Loucy (cell line): ENCODE measurements at regions not wholly inside any gene's neighbourhood (a gene's known extent, or its start where the extent isn't known, plus 50 kb on each side); places are given as distances from the start of the nearest gene placed in this dataset.

Source experiments
- EZH2phosphoT487 ChIP-seq: fragments of 200-600 bp; IDR thresholded peaks from 2 replicates; pipeline ENCODE4 v1.6.1; 2018; ENCODE audit warnings: antibody characterized with exemption, mild to moderate bottlenecking, moderate library complexity, borderline replicate concordance
- TF ChIP-seq, protein P1 (sequence below): fragments of 200-600 bp; sonication (generic); conservative IDR thresholded peaks from 2 replicates; pipeline ENCODE4 v1.5.1; 2014; ENCODE audit warnings: mild to moderate bottlenecking, antibody characterized with exemption, low read length

DNA sequence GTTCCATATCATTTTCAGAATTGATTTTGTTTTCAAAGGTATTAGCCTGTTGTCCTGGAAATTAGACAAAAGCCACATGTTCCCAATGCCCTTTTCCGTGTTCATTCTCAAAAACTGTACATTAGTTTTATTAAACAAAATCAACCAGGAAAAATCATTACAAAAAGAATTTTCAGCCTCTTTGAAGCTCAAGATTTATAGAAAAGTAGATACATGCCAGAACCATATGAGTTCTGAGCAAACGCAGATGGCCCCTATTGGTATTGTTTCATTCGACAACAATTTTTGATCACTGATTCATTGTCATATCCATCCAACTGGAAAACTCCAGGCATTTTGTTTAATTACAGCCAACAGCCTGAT, 148.5 kb upstream of the GRAMD2B start:
- TF ChIP-seq, protein P1, sequence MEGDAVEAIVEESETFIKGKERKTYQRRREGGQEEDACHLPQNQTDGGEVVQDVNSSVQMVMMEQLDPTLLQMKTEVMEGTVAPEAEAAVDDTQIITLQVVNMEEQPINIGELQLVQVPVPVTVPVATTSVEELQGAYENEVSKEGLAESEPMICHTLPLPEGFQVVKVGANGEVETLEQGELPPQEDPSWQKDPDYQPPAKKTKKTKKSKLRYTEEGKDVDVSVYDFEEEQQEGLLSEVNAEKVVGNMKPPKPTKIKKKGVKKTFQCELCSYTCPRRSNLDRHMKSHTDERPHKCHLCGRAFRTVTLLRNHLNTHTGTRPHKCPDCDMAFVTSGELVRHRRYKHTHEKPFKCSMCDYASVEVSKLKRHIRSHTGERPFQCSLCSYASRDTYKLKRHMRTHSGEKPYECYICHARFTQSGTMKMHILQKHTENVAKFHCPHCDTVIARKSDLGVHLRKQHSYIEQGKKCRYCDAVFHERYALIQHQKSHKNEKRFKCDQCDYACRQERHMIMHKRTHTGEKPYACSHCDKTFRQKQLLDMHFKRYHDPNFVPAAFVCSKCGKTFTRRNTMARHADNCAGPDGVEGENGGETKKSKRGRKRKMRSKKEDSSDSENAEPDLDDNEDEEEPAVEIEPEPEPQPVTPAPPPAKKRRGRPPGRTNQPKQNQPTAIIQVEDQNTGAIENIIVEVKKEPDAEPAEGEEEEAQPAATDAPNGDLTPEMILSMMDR: no peak
- no peak for TF ChIP-seq EZH2phosphoT487
